ENCODE measurements at regions not wholly inside any gene's neighbourhood (a gene's known extent, or its start where the extent isn't known, plus 50 kb on each side); places are given as distances from the start of the nearest gene placed in this dataset.

DNA sequence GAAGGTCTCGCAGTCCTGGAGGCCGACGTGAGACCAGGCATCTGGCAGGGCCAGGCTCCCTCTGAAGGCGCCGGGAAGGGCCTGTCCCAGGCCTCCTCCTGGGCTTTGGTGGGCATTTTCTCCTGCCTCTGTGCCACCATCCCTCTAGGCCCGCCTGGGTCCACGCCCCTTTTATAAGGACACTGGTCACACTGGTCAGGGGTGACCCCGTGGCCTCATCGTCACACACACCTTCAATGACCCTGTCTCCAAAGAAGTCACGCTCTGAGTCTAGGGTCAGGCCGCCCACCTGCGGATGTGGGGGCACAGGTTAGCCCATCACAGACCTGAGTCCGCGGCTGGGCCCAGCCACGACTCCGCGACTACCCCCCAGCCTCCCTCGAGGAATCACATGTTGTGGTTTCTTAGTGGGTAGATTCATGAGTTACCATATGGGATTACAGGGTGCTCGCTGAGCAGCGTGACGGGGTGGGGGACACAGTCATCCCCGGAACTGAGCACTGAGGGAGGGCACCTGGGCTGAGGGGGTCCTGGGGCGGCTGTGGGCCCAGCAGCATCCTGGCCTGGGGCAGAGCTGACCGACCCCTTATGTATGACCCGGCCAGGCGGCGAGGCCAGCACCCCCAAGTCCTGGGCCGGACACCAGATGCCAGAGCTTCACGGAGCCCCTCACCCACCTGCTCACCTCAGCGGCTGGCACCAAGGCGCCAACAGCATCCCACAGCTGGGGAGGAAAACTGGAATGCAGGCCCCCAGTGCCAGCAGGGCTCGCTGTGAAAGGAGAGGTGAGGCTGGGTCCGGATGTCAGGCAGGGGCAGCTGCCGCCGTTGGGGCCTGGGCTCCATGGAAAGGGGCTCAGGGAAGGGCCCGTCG lies 115.9 kb downstream of the DLL1 start:
- TF ChIP-seq, protein P1, sequence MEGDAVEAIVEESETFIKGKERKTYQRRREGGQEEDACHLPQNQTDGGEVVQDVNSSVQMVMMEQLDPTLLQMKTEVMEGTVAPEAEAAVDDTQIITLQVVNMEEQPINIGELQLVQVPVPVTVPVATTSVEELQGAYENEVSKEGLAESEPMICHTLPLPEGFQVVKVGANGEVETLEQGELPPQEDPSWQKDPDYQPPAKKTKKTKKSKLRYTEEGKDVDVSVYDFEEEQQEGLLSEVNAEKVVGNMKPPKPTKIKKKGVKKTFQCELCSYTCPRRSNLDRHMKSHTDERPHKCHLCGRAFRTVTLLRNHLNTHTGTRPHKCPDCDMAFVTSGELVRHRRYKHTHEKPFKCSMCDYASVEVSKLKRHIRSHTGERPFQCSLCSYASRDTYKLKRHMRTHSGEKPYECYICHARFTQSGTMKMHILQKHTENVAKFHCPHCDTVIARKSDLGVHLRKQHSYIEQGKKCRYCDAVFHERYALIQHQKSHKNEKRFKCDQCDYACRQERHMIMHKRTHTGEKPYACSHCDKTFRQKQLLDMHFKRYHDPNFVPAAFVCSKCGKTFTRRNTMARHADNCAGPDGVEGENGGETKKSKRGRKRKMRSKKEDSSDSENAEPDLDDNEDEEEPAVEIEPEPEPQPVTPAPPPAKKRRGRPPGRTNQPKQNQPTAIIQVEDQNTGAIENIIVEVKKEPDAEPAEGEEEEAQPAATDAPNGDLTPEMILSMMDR (IDR thresholded peaks at IDR 0.05; ENCODE audit: low read depth, low read length), result no peak
- no peak overlapping the region for H3K4me3 ChIP-seq (ENCODE audit: low read depth, low read length)

DNA sequence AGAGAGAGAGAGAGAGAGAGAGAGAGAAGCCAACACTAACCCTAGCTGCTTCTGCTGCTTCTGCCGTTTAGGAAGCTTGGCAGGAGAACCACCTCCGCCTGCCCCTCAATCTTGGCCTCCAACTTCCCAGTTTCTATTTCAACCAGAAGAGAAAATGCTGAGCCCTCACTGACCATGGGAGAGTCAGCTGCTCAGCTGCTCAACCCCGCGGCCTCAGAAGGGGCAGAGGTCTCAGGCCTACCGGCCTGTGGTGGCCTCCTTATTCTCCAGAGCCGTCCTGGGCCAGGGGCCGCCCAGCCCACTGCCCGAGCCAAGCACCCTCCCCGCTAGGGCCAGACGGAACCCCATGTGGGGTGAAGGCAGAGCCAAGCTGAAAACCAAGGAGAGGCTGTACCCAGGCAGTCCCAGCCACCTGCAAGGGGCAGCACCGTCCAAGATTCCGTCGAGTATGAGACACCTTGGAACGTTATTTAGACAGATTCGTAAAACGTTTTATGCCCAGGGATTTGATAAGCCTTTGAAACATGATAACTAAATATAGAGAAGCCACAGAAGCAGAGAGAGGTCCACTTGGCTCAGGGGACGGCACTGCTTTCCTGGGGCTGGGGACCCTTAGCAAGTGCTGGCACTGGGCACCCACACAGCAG lies 116.6 kb downstream of the DLL1 start:
- H3K4me3 ChIP-seq (ENCODE audit: low read depth, low read length), result no peak overlapping the region
- TF ChIP-seq, protein P1 (IDR thresholded peaks at IDR 0.05; ENCODE audit: low read depth, low read length), result no peak

DNA sequence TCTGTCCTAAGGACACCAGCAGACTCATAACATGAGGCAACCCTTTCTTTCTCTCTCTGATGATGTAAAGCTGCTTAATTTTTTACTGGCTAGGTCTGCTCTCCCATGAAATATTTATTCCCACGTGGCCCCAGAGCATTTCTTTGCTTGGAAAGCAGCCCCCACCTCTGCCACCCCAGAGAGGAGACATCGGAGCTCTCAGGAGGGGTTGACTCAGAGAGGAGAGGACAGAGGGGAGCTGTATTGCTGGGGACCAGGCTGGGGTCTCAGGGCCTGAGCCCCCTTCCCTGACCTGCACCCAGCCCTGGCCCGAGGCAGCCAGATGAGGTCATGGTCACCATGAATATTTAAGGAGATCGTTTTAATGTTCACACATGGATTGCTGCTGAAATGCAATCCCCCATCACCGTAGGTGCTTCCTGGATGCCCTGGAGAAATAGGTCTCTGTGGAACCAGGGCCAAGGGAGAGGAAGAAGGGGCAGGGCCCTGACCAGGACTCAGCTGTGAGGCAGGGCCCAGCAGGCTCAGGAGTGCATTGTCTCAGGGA lies 117.5 kb downstream of the DLL1 start:
- TF ChIP-seq, protein P1 (IDR thresholded peaks at IDR 0.05; ENCODE audit: low read depth, low read length), result no peak
- H3K4me3 ChIP-seq (ENCODE audit: low read depth, low read length), result no peak overlapping the region

DNA sequence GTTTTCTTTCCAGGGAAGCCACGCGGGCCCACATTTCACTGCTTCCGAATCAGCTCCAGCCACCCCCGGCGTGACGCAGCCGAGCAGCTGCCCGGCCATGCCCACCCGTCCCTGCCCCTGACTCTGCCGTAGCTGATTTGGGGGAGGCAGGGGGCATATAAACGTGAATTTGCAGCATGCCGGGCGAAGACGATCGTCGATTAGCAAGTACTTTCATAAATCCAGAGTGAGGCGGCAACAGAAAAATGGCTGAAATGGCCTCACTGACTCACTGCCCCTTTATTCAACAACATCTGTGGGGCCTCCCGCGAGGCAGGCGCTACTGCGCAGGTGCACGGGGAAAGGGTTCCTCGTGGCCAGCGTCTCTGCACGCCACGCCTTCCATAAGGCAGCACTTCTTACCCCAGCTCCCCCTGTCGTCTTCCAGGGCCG lies 118.0 kb downstream of the DLL1 start:
- H3K4me3 ChIP-seq (ENCODE audit: low read depth, low read length), result no peak overlapping the region
- TF ChIP-seq, protein P1 (IDR thresholded peaks at IDR 0.05; ENCODE audit: low read depth, low read length), result no peak

DNA sequence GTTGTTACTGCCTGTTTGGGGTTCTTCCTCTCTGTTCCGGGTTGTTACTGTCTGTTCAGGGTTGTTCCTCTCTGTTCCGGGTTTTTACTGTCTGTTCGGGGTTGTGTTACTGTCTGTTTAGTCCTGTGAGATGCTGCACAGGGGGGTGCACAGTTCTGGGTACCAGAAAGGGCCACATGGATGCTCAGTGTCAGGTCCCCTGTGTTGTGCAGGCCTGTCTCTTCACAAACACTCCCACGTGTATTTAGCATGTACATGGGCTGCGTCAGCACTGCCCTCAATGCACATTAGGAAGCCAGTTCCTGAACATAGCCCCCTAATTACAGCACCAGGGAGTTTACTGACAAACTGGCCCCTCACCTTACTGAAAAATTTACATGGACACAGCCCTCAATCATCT lies 118.5 kb downstream of the DLL1 start:
- TF ChIP-seq, protein P1 (IDR thresholded peaks at IDR 0.05; ENCODE audit: low read depth, low read length), result no peak
- H3K4me3 ChIP-seq (ENCODE audit: low read depth, low read length), result no peak overlapping the region

DNA sequence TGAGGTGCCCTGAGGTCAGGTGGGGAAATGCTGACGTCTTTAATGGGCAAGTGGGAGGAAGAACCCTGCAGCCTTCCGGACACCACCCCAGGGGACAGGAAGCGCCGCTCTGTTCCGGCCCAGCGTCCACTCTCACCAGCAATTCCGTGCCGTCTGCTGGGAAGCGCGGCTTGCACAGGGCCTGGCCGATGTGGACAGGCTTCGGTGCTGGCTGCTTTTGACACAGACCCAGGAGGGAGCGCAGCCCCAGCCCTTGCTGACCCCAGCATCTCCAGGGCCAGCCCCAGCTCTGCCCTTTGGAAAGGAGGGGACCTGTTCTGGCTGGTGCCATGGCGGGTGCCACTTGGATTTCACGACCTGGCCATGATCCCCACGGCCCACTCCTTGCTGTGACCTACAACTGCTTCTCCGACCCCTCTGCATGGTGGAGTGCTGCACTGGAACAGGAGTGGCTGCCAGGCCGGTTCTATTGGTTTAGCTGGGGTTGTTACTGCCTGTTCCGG lies 123.2 kb downstream of the DLL1 start:
- H3K4me3 ChIP-seq (ENCODE audit: low read depth, low read length), result no peak overlapping the region
- TF ChIP-seq, protein P1 (IDR thresholded peaks at IDR 0.05; ENCODE audit: low read depth, low read length), result no peak

Data from WI38 (cell line).